ENCODE measurements at regions not wholly inside any gene's neighbourhood (a gene's known extent, or its start where the extent isn't known, plus 50 kb on each side); places are given as distances from the start of the nearest gene placed in this dataset.
"Not testable (repeated sequence)": the region's sequence is repeated elsewhere in the genome, so short reads cannot be mapped to it uniquely, and the experiment has no call there.

DNA sequence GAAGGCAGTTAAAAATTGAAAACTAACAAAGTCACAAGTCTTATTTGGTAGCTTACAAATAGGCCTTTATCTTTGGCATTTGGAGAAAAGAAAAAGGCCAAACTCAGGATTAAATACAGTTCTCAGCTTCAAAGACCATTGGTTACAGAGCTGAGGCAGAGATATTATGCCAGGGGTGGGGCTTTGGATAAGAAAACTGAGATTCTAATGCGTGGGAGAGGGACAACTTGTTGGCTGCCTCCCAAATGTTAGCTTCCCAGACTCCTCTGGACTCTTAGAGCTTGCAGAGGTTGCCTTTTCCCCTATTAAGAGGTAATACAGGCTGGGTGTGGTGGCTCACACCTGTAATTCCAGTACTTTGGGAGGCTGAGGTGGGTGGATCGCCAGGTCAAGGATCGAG, 231.8 kb downstream of the SQOR start:
- DNase-seq (ENCODE audit: extremely low read depth in 1 of 2, low read depth in 1 of 2) = no peak

DNA sequence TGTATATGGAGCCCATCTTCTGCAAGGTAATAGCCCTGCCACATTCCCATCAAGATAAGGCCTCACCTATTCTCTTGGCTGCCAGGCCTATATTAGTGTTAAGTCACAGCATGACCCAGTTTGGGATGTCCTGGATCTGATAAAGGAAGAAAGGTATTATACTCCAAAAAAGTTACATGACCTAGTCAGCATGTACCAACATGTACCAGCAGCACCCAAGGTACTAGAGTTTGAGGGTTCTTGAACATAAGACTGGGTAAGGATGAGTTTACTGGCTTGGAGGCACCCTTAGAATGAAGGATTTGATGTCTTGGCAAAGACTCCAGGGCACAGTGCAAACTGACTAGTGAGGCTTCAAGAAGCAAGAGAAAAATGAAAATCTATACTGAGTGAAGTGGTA, 232.5 kb downstream of the SQOR start:
- DNase-seq (ENCODE audit: extremely low read depth in 1 of 2, low read depth in 1 of 2) = no peak

DNA sequence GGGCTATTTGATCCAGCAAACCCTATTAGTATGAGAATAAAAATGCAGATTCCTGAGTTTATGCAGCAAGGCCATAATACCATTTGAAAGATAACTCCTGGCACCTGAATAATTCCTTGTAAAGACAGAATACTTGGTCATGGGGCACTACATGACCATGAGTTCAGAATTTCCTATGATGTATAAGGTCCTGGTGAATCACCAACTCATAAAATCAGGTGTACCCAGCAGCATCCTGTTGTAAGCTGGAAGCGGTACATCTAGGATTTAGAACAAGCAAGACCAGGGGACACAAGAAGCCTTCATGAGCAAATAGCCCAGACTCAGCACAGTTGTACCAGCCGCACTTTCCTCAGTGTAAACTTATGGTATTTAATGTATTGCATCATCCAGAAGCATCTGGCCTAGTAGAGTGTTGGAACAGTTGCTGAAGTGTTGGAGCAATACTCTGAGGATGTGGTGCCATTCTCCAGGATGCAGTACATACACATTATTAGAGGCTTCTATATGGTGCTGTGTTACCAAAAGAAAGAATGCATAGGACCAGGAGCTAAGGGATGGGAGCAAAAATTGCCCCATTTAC, 233.4 kb downstream of the SQOR start:
- no peak for DNase-seq (ENCODE audit: extremely low read depth in 1 of 2, low read depth in 1 of 2)

DNA sequence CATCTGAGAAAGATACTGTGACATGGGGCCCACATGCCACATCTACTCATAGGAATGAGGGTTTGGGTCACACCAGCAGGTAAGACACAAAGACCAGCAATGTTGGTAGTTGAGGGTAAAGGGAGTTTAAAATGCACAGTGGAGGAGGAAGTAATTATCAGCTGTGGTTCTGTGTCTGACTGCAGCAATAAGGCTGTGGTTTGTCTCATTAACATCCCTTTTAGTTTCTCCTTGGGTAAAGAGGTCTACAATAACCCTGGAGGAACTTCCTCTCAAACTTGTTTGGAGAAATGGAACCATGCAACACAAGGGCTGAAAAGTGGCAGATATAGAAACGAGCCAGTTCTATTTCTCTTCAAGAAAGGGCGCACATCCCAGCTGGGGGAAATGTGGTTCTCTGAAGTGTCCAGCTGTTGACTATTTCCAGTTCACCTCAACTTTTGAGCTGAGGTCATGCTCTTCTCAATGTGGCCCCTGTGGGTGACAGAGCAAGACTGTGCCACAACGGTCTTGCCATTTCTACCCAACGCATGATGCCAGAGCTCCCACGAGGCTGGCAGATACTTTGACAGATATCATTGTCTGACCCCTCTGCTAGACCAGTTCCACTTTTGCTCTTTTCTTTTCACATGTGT, 234.3 kb downstream of the SQOR start:
- DNase-seq (ENCODE audit: extremely low read depth in 1 of 2, low read depth in 1 of 2) = no peak

DNA sequence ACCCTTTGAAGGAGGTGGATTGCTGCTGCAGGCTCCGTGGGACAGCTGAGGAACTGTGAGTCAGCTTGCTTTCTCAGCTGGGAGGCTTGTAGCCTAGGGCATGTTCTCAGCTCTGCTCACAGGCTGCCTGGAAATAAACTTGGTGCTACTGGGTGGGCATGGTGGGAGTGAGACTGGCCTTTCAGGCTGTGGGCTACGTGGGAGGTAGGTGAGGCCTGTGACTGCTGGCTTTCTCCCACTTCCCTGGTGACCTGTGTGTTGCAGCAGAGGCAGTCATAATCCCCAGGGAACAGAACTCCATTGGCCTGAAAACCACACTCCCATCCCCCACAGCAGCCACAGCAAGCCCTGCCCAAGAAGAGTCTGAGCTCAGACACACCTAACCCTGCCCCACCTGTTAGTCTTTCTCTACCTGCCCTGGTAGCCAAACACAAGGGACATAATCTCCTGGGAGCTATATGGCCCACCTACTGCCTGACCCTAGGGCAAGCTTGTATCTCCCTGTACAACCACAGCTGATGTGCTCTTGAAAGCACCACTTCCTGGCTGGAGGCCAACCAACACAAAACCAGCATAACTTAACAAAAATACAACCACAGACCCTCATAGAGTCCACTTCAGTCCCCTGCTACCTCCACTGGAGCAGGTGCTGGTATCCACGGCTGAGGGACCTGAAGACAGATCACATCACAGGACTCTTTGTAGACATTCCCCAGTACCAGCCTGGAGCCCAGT, 236.5 kb downstream of the SQOR start:
- no peak for DNase-seq (ENCODE audit: extremely low read depth in 1 of 2, low read depth in 1 of 2)

DNA sequence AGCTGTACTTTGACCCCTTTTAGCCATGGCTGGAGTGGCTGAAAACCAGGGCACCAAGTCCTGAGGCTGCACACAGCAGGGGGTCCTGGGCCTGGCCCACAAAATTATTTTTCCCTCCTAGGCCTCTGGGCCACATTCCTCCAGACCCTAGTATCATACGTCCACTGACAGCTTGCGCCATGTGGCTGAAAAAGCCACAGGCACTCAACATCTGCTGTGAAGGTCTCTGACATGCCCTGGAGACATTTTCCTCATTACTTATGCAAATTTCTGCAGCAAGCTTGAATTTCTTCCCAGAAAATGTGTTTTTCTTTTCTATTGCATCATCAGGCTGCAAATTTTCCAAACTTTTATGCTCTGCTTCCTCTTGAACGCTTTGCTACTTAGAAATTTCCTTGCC, 239.0 kb downstream of the SQOR start:
- DNase-seq (ENCODE audit: extremely low read depth in 1 of 2, low read depth in 1 of 2) = no peak

DNA sequence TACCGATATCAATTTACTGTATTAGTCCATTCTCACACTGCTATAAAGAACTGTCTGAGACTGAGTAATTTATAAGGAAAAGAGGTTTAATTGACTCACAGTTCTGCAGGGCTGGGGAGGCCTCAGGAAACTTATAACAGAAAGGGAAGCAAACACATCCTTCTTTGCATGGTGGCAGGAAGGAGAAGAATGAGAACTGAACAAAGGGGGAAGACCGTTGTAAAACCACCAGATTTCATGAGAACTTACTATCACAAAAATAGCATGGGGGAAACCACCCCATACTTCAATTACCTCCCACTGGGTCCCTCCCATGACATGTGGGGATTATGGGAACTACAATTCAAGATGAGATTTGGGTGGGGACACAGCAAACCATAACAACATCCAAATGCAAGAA, 239.7 kb downstream of the SQOR start:
- not testable (repeated sequence) for DNase-seq (ENCODE audit: extremely low read depth in 1 of 2, low read depth in 1 of 2)

DNA sequence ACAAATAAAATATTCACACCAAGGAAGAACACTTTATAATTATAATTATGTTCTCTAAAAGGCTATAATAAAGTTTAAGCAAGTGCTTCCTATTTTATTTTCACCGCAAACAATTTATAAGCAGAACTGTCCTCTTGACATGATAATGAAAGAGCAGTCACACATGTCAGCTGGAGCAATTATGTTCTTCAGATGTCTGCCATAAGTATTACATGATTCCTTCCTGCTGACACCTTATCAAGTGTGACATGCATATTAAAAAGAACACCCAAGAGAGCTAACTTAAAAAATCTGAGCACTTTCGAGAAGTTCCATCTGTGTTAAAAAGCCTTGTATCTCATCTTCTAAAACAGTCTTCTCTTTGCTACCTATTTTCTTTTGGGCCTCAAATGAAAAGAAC, 249.5 kb downstream of the SQOR start:
- DNase-seq (ENCODE audit: extremely low read depth in 1 of 2, low read depth in 1 of 2) = no peak

DNA sequence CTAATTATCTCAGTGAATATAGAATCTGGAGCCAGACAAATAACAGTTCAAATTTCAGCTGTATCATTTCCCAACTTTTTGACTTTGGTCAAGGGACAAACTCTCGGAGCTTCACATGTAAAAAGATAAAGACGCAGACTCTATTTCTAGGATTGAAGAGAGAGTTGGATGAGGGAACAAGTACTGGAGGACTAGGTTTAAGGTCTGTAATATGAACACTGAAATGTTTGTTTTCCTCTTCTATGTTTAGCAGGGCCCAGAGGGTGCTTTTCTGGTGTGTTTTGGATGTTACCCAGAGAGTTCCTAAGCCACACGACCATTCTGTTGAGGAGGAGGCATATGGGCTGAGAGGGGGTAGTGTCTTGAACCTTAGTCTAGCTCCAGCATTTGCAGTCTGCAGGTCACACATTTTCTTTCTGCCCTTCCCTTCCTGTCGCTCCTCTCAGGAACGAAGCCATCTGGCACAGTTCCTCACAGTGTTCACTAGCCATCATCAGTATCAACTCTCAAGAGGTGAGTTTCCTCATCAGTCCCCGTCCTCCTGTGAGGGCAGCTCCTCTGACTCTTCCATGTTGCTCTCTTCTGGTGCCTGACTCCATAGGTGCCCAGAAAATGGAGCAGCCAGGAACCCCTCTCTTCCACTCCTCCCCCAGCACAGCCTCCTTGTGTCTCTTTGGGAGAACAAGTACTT, 250.1 kb downstream of the SQOR start:
- DNase-seq (ENCODE audit: extremely low read depth in 1 of 2, low read depth in 1 of 2) = no peak

DNA sequence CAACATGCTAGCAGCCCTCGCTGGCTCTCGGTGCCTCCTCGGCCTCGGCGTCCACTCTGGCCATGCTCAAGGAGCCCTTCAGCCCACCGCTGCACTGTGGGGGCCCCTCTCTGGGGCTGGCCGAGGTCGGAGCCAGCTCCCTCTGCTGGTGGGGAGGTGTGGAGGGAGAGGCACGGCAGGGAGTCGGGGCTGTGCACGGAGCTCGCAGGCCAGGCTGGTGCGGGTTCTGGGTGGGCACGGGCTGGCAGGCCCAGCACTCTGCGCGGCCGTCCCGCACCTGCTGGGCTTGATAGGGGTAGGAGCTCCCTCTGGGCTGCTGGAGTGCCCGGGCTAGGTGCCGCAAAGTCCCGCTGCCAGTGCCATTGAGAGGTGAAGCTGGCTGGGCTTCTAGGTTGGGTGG, 251.0 kb downstream of the SQOR start:
- DNase-seq (ENCODE audit: extremely low read depth in 1 of 2, low read depth in 1 of 2) = no peak

DNA sequence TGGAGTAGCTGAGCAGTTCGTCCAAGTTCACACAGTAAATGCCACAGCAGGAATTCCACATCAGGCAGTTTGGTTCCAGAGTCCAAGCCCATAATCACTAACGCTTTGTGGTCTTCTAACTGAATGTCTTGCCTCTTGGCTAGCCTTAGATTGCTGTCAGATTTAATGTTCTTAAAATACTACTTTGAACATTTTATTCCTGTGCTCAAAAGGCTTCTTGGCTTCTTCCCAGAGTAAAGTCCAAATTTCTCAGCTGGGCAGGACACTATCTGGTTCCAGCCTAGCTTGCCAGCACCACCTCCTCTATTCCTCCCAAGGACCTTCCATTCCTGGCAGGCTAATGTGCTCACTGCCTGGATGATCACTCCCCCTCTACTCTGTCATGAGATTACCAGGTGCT, 256.9 kb downstream of the SQOR start:
- no peak for DNase-seq (ENCODE audit: extremely low read depth in 1 of 2, low read depth in 1 of 2)

DNA sequence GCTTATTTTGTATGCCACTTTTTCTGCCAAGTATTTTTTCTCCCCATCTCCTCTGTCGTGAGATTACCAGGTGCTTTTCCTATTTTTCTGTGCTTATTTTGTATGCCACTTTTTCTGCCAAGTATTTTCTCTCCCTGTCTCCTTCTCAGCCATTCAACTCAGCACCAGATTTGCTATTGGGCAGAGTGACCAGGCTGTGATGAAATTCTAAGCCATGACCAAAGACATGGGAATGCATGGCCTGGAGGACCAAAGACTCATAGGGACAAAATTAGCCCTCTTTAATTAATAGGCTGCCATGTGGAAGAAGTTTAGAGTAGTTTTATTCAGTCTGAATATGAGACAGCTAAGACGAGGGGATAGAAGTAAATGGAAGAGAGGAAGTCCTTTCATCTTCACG, 257.4 kb downstream of the SQOR start:
- DNase-seq (ENCODE audit: extremely low read depth in 1 of 2, low read depth in 1 of 2) = no peak

DNA sequence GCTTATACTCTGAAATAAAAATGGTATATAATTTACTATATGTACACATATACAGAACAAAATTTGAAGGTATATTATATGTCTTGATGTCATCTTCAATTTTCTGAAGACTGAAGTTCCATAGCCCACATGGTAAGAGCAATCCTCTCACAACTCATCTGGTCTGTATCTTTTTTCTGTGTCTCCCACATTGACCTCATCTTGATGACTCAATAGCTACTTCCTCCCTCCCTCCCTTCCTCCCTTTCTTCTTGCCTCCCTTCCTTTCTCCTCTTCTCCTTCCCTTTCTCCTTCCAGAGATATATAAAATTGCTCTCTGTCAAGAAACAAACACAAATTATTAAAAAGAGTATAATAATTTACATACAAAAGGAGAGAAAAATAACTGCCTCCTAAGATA, 268.5 kb downstream of the SQOR start:
- no peak for DNase-seq (ENCODE audit: extremely low read depth in 1 of 2, low read depth in 1 of 2)

DNA sequence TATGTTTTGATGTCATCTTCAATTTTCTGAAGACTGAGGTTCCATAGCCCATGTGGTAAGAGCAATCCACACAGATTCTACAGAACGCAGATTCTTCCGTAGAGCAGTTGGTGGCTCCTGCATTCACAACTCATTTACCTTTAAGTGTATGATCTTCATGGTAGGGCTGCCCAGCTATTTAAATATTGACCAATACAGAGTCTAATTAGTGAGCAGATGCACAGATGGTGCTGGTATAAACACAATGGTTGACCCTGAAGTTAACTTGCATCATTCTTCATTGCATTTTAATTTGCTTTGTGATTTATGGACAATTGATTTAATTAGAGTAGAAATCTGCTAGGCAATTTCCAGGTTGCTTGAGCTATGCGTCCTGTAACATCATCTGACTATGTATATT, 269.2 kb downstream of the SQOR start:
- DNase-seq (ENCODE audit: extremely low read depth in 1 of 2, low read depth in 1 of 2) = no peak

DNA sequence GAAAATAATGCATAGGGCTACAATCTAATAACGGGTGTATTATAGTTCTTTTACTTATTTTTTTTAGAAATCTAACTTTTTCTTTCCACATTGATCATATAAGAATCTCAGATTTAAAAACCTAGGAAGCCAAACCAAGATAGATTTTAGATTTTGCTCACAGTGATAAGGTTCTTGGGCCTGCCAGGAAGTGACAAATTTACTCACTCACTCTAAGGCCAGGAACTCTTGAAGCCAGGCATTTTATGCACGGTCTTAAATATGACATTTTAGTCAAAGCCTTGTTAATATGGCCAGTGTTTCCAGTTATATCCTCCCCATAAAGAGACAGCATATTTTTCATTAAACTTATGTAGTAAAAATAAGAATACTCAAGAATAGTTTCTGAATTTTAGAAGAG, 271.4 kb downstream of the SQOR start:
- DNase-seq (ENCODE audit: extremely low read depth in 1 of 2, low read depth in 1 of 2) = no peak

DNA sequence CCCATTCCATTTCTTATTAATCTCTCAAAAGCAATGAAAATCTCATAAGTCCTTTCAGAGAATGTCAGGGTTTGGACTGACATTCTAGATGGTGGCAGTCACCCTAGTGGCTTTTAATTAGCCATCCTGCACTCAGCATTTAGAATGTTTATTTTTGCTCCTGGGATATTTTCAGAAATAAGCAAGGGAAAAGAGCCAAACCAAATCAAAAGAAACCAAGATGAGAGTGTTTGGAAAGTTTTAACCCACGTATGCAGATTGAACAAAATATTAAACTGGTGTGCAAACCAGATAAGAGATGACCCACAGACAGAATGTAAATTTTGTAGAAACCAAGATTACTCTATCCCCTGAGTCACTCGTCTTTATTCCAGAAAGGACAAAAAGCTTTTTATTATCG, 275.8 kb downstream of the SQOR start:
- no peak for DNase-seq (ENCODE audit: extremely low read depth in 1 of 2, low read depth in 1 of 2)

DNA sequence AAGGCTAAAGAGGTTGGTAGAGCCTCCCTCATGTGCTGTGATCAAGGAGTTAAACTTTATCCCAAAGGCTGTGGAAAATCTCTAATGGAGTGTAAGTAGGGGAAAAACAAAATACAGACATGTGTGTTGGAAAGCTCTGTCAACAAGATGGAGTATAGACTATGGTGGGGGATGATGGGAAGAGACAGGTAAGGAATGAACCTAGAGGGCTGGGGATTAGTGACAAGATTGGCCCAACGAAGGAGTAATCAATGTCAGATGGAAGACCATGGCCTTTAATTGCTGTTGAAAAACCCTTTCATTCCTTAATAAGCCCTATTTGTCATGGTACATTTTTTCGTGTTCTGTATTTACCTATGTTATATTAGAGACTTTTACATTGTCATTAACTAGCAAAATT, 278.6 kb downstream of the SQOR start:
- DNase-seq (ENCODE audit: extremely low read depth in 1 of 2, low read depth in 1 of 2) = no peak

DNA sequence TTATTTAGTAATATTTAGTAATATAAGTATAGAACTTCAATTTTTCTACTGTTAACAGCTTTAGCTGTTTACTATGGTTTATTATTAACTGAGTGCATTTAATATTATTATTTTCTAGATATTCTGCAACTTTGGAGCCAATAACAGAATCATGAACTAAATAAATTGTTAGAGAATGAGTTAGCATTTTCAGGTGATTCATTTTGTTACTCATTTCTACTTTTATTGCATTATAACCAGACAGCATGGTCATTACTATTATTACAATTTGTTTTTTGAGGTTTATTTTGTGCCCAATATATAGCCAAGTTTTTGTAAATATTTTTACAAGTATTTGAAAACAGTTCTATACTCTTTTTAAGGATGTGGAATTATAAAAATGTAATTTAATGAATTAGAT, 279.6 kb downstream of the SQOR start:
- no peak for DNase-seq (ENCODE audit: extremely low read depth in 1 of 2, low read depth in 1 of 2)

DNA sequence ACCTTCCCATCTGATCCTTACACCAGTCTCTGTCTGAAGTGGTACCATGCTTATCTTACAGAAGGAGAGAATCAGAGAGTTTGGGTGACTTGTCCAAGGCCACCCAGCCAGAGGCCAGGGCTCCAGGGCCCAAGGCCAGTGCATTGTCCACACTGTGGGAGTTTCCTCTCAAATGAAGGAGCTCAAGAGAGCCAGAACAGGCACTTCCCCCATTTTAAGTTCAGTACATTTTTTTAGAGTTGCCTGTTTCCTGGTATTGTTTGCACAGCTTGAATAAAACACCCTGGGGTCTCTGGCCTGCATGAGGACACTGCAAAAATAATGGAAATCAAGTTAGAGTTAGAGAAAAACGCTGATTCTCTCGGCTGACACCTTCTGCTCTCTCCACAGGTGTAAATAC, 284.0 kb downstream of the SQOR start:
- no peak for DNase-seq (ENCODE audit: extremely low read depth in 1 of 2, low read depth in 1 of 2)

DNA sequence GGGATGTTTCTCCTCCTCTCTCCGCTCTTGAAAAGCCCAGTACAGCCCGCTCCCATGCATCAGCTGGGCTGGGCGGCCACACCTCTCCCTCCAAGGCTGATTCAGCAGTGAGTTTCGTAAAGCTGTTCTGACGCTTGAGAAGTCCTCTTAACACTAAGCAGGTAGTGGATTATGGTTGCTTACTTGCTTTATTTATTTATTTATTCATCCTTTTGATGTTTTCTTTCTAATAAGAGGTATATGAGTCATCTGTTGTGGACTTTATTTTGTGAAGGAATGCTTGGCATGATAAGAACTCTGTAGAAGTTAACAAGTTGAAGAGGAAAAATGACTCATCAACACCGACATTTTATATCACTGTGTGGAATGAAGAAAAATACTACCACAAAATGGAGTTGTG, 285.0 kb downstream of the SQOR start:
- DNase-seq (ENCODE audit: extremely low read depth in 1 of 2, low read depth in 1 of 2) = no peak

DNA sequence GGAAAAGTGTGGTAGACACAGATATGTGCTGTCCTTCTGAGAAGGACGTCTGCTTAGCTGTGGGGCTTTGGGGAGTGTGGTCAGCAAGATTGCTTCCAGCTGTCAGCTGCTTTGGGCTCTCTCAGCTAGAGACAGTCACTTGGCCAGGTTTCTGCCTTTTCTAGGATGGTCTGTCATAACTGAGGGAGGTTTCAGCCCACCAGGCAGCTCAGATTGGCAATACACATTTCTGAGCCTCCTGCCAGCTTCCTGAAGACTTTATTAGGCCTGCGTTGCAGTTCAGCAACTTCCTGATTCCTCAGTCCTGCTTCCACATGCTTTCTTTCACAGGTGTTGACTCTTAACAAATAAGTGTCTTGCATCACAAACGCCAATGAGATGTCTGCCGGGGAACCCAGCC, 286.5 kb downstream of the SQOR start:
- no peak for DNase-seq (ENCODE audit: extremely low read depth in 1 of 2, low read depth in 1 of 2)

DNA sequence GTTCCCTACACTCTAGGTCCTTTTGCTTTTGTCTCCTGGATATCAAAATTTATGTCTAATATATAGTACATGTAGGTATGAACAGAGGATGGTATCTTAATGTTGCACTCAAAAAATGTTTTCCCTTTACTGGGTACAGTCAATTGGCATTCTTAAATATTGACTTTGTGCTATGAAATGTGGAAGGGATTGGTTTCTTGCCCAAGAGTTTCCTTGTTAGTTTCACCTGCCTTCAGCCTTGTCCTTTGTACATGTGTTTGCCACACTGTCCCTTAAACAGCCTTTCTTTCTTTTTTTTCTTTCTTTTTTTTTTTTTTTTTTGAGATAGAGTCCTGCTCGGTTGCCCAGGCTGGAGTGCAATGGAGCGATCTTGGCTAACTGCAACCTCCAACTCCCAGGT, 287.1 kb downstream of the SQOR start:
- DNase-seq (ENCODE audit: extremely low read depth in 1 of 2, low read depth in 1 of 2) = no peak

All from stimulated activated CD8-positive, alpha-beta memory T cell treated with anti-CD3 and anti-CD28 coated beads, Interleukin-7, amount 100 ng/mL, for 48 hours (primary cell).